A549 (cell line): ENCODE measurements at regions not wholly inside any gene's neighbourhood (a gene's known extent, or its start where the extent isn't known, plus 50 kb on each side); places are given as distances from the start of the nearest gene placed in this dataset.

Experiments
- ATAC-seq, 2 experiments: fragments of 200-7000 bp in 1 of 2; fragments of >200 bp in 1 of 2; cut with Nextera tagmentation in 1 of 2; cut with Tn5 transposase in 1 of 2; 3 replicates each; pipeline versions ENCODE4 v1.8.0 to v1.9.1; 2018 to 2020; ENCODE audit warnings: mild to moderate bottlenecking in 1 of 2, moderate library complexity in 1 of 2
- CTCF ChIA-PET: fragments of 300-600 bp; sonication (Branson Sonifier 250); formaldehyde crosslinking; extraction: SDS; loops from one replicate; lab custom pipeline; 2021; ENCODE audit warnings: antibody characterized with exemption, inconsistent platforms; lab: Yijun Ruan, JAX
- POLR2A ChIA-PET: fragments of 350-600 bp; formaldehyde crosslinking; extraction: SDS; loops from one replicate; lab custom pipeline; 2021; ENCODE audit warnings: antibody characterized with exemption, inconsistent platforms; lab: Yijun Ruan, JAX
- DNase-seq, 2 experiments: peaks; one replicate each; pipeline versions ENCODE4 v3.0.0 to v3.0.0-alpha.2; 2011 to 2016; ENCODE audit warnings: low read depth in 1 of 2, low spot score in 1 of 2
- FAIRE-seq: peaks from 2 replicates; lab custom pipeline; 2011; peaks lifted over from hg19 to GRCh38; lab: Jason Lieb, UNC
- H3K27ac ChIP-seq, 2 experiments: fragments of >200 bp; sonication (Bioruptor Twin); formaldehyde crosslinking; 3 replicates each; pipeline ENCODE4 v1.5.1; 2016 to 2017
- H3K4me1 ChIP-seq: fragments of >200 bp; sonication (Bioruptor Twin); formaldehyde crosslinking; 3 replicates; pipeline ENCODE4 v1.6.1; 2016
- H3K4me2 ChIP-seq: fragments of >200 bp; sonication (Bioruptor Twin); formaldehyde crosslinking; 3 replicates; pipeline ENCODE4 v1.6.1; 2016
- H3K4me3 ChIP-seq: fragments of >200 bp; sonication (Bioruptor Twin); formaldehyde crosslinking; 3 replicates; pipeline ENCODE4 v1.5.1; 2016
- H3K9me3 ChIP-seq: fragments of >200 bp; sonication (Bioruptor Twin); formaldehyde crosslinking; 3 replicates; pipeline ENCODE4 v1.6.1; 2016
- CBX2 ChIP-seq: fragments of 200-600 bp; sonication (generic); IDR thresholded peaks from 2 replicates; pipeline ENCODE4 v1.6.1; 2016; ENCODE audit warnings: low read depth, mild to moderate bottlenecking, borderline replicate concordance
- EHF ChIP-seq: fragments of 250-450 bp; sonication (Bioruptor Pico); IDR thresholded peaks from 2 replicates; pipeline ENCODE4 v1.5.0; 2020; ENCODE audit warnings: mild to moderate bottlenecking
- EHMT2 ChIP-seq: fragments of 200-600 bp; sonication (generic); IDR thresholded peaks from 2 replicates; pipeline ENCODE4 v1.6.1; 2016; ENCODE audit warnings: antibody characterized with exemption, low read depth, mild to moderate bottlenecking, moderate library complexity
- EP300 ChIP-seq, 2 experiments: fragments of >200 bp; sonication (Bioruptor Twin); formaldehyde crosslinking; IDR thresholded peaks; 2 replicates in 1 of 2; 3 replicates in 1 of 2; pipeline ENCODE4 v1.6.1; 2016 to 2017
- FOSL2 ChIP-seq, 2 experiments: fragments of 450-650 bp in 1 of 2; fragments of >200 bp in 1 of 2; sonication (Bioruptor Twin) in 1 of 2; formaldehyde crosslinking; IDR thresholded peaks; 2 replicates each; pipeline versions ENCODE4 v1.5.0 to v1.6.1; 2016 to 2020; ENCODE audit warnings: mild to moderate bottlenecking in 1 of 2, moderate library complexity in 1 of 2
- FOXS1 ChIP-seq: fragments of 250-450 bp; sonication (Bioruptor Pico); IDR thresholded peaks from 2 replicates; pipeline ENCODE4 v1.5.0; 2020; ENCODE audit warnings: mild to moderate bottlenecking, moderate library complexity
- GATA3 ChIP-seq: IDR thresholded peaks from 2 replicates; pipeline ENCODE4 v1.6.1; 2012; ENCODE audit warnings: borderline replicate concordance
- HDAC2 ChIP-seq: fragments of 200-600 bp; sonication (generic); IDR thresholded peaks from 2 replicates; pipeline ENCODE4 v1.6.1; 2016
- HEYL ChIP-seq: fragments of 250-450 bp; sonication (Bioruptor Pico); IDR thresholded peaks from 2 replicates; pipeline ENCODE4 v1.8.0; 2021; ENCODE audit warnings: mild to moderate bottlenecking, moderate library complexity
- HOXA7 ChIP-seq: fragments of 250-450 bp; sonication (Bioruptor Pico); IDR thresholded peaks from 2 replicates; pipeline ENCODE4 v1.5.0; 2020; ENCODE audit warnings: mild to moderate bottlenecking, moderate library complexity
- JUN ChIP-seq, 2 experiments: fragments of >200 bp; sonication (Bioruptor Twin); formaldehyde crosslinking; IDR thresholded peaks; 2 replicates in 1 of 2; 3 replicates in 1 of 2; pipeline ENCODE4 v1.6.1; 2016 to 2017
- KDM1A ChIP-seq: fragments of 200-600 bp; sonication (generic); IDR thresholded peaks from 2 replicates; pipeline ENCODE4 v1.6.1; 2016; ENCODE audit warnings: low read depth, mild to moderate bottlenecking
- KDM5A ChIP-seq: fragments of 200-600 bp; sonication (generic); IDR thresholded peaks from 2 replicates; pipeline ENCODE4 v1.6.1; 2016; ENCODE audit warnings: antibody characterized with exemption, mild to moderate bottlenecking
- NFE2L2 ChIP-seq: fragments of 150-350 bp; conservative IDR thresholded peaks from 2 replicates; pipeline ENCODE4 v1.6.1; 2014; ENCODE audit warnings: low read length
- POLR2AphosphoS2 ChIP-seq: conservative IDR thresholded peaks from 2 replicates; pipeline ENCODE4 v1.6.1; 2012; ENCODE audit warnings: low read length, improper control_type of control experiment, inconsistent platforms
- TFCP2L1 ChIP-seq: fragments of 250-450 bp; sonication (Bioruptor Pico); IDR thresholded peaks from 2 replicates; pipeline ENCODE4 v1.5.0; 2021; ENCODE audit warnings: mild to moderate bottlenecking
- ZC3H11A ChIP-seq: fragments of 450-650 bp; IDR thresholded peaks from 2 replicates; pipeline ENCODE4 v1.6.1; 2014; ENCODE audit warnings: antibody characterized with exemption, mild to moderate bottlenecking
- ZFP36 ChIP-seq: fragments of 450-650 bp; IDR thresholded peaks from 2 replicates; pipeline ENCODE4 v1.6.1; 2014; ENCODE audit warnings: borderline replicate concordance; ENCODE audit not compliant: partially characterized antibody
- WGBS: methylation state at CpG from one replicate; pipeline ENCODE4 v1.1.6; 2017; ENCODE audit errors: missing lambda C conversion rate; 5-methylcytosine and 5-hydroxymethylcytosine counted together
- TF ChIP-seq, protein P1 (sequence below): fragments of >200 bp; sonication (Bioruptor Twin); formaldehyde crosslinking; IDR thresholded peaks from 3 replicates; pipeline ENCODE4 v1.5.1; 2016
- TF ChIP-seq, protein P2 (sequence below): fragments of 150-350 bp; IDR thresholded peaks from 2 replicates; pipeline ENCODE4 v1.6.1; 2014; ENCODE audit warnings: low read depth, mild to moderate bottlenecking, low read length
- TF ChIP-seq, protein P3 (sequence below): IDR thresholded peaks from 2 replicates; pipeline ENCODE4 v1.6.1; 2012
- TF ChIP-seq, protein P4 (sequence below): IDR thresholded peaks from 2 replicates; pipeline ENCODE4 v1.6.1; 2012; ENCODE audit warnings: low read depth, borderline replicate concordance
- TF ChIP-seq, protein P5 (sequence below): IDR thresholded peaks from 2 replicates; pipeline ENCODE4 v1.6.1; 2012

DNA sequence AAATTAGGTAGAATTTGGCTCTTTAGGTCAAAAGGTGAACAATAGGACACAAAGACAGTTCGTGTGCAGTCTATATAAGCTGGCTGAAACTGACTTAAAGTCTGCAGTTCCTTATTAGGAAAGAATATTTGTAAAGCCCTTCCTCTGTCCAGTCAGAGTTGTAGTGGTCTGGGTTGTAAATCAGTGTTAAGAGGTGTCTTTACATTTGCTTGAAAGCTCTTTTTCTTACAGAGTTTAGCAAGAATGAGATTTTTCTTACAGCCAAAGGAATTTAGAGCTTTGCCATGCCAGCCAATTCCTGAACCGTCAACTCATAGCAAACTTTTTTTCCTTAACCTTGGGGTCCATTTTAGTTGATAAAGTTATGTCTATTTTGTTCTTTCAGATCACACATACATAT lies 786.1 kb upstream of the CTNND2 start:
- no peak for DNase-seq
- Histone ChIP-seq H3K9me3 (no peaks in the 10 kb centered on the region), H3K4me2 (no peak overlapping the region), H3K27ac (no peak overlapping the region), H3K4me1 (no peaks in the 10 kb centered on the region), H3K4me3 (no peak overlapping the region)
- FAIRE-seq, result no peak
- ChIA-PET CTCF (no interaction called here), POLR2A (no interaction called here)
- WGBS, result 18% methylated on average over 2 of the region's 2 CpGs
- ATAC-seq, result no peak
- TF ChIP-seq ZFP36 (no peak), KDM1A (no peak)
- TF ChIP-seq, protein P1, sequence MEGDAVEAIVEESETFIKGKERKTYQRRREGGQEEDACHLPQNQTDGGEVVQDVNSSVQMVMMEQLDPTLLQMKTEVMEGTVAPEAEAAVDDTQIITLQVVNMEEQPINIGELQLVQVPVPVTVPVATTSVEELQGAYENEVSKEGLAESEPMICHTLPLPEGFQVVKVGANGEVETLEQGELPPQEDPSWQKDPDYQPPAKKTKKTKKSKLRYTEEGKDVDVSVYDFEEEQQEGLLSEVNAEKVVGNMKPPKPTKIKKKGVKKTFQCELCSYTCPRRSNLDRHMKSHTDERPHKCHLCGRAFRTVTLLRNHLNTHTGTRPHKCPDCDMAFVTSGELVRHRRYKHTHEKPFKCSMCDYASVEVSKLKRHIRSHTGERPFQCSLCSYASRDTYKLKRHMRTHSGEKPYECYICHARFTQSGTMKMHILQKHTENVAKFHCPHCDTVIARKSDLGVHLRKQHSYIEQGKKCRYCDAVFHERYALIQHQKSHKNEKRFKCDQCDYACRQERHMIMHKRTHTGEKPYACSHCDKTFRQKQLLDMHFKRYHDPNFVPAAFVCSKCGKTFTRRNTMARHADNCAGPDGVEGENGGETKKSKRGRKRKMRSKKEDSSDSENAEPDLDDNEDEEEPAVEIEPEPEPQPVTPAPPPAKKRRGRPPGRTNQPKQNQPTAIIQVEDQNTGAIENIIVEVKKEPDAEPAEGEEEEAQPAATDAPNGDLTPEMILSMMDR, result no peak

DNA sequence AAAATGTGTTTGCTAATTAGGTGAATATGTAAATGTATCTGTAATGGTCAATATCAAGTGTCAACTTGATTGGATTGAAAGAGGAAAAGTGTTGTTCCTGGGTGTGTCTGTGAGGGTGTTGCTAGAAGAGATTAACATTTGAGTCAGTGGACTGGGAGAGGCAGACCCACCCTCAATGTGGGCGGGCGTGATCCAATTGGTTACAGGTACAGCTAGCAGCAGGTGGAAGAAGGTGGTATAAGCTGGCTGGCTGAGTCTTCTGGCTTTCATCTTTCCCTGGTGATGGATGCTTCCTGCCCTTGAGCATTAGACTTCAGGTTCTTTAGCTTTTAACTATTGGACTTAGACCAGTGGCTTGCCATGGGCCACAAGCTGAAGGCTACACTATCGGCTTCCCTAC lies 779.0 kb upstream of the CTNND2 start:
- ChIA-PET POLR2A (no interaction called here), CTCF (no interaction called here)
- DNase-seq, result no peak
- Histone ChIP-seq H3K9me3 (no peaks in the 10 kb centered on the region), H3K4me1 (no peaks in the 10 kb centered on the region), H3K27ac (no peak overlapping the region), H3K4me3 (no peak overlapping the region), H3K4me2 (no peak overlapping the region)
- no peak for FAIRE-seq
- WGBS, result 17% methylated on average over 3 of the region's 3 CpGs
- no peak for TF ChIP-seq HDAC2
- no peak for TF ChIP-seq EP300 (IDR thresholded peaks at IDR 0.05)
- TF ChIP-seq JUN (IDR thresholded peaks at IDR 0.05), result no peak
- TF ChIP-seq, protein P2, sequence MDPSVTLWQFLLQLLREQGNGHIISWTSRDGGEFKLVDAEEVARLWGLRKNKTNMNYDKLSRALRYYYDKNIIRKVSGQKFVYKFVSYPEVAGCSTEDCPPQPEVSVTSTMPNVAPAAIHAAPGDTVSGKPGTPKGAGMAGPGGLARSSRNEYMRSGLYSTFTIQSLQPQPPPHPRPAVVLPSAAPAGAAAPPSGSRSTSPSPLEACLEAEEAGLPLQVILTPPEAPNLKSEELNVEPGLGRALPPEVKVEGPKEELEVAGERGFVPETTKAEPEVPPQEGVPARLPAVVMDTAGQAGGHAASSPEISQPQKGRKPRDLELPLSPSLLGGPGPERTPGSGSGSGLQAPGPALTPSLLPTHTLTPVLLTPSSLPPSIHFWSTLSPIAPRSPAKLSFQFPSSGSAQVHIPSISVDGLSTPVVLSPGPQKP, result no peak
- TF ChIP-seq HEYL, result no peak
- ATAC-seq, result no peak

DNA sequence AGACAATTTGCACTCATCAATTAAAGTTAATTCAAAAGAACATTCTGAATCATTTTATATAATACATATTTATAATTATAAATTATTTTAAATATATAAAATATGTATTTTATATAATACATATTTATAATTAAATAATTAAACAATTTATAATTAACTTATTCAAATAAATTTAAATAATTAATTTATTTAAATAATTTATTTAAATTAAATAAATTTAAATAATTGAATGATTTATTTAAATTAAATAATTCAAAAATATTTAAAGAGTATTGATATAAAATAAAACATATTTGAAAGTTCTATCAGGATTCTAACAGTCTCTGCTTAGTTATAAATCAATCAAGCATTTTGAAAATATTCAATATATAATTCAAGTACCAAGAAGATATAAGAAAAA lies 775.5 kb upstream of the CTNND2 start:
- Histone ChIP-seq H3K4me2 (no peak overlapping the region), H3K4me3 (no peak overlapping the region), H3K27ac (no peak overlapping the region), H3K4me1 (no peaks in the 10 kb centered on the region), H3K9me3 (no peaks in the 10 kb centered on the region; the same call in 2 of the 3 replicates)
- FAIRE-seq, result no peak
- DNase-seq, result no peak
- TF ChIP-seq, protein P1, result no peak
- TF ChIP-seq HDAC2, result no peak
- no peak for TF ChIP-seq HOXA7 (CRISPR knock-in tag)
- TF ChIP-seq POLR2AphosphoS2, result no peak
- TF ChIP-seq EHMT2, result no peak
- TF ChIP-seq KDM5A, result no peak
- no peak for TF ChIP-seq FOXS1 (CRISPR knock-in tag)
- TF ChIP-seq EHF (CRISPR knock-in tag), result no peak
- TF ChIP-seq, protein P3, sequence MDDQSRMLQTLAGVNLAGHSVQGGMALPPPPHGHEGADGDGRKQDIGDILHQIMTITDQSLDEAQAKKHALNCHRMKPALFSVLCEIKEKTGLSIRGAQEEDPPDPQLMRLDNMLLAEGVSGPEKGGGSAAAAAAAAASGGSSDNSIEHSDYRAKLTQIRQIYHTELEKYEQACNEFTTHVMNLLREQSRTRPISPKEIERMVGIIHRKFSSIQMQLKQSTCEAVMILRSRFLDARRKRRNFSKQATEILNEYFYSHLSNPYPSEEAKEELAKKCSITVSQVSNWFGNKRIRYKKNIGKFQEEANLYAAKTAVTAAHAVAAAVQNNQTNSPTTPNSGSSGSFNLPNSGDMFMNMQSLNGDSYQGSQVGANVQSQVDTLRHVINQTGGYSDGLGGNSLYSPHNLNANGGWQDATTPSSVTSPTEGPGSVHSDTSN, result no peak
- TF ChIP-seq, protein P4, sequence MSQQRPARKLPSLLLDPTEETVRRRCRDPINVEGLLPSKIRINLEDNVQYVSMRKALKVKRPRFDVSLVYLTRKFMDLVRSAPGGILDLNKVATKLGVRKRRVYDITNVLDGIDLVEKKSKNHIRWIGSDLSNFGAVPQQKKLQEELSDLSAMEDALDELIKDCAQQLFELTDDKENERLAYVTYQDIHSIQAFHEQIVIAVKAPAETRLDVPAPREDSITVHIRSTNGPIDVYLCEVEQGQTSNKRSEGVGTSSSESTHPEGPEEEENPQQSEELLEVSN, result no peak
- no peak for TF ChIP-seq GATA3
- TF ChIP-seq, protein P5, sequence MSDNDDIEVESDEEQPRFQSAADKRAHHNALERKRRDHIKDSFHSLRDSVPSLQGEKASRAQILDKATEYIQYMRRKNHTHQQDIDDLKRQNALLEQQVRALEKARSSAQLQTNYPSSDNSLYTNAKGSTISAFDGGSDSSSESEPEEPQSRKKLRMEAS, result no peak
- TF ChIP-seq FOSL2 (IDR thresholded peaks at IDR 0.05), result no peak
- TF ChIP-seq FOSL2 (CRISPR knock-in tag; IDR thresholded peaks at IDR 0.05), result no peak
- no peak for TF ChIP-seq TFCP2L1 (CRISPR knock-in tag)
- no peak for TF ChIP-seq NFE2L2
- no peak for TF ChIP-seq HEYL
- TF ChIP-seq CBX2, result no peak
- TF ChIP-seq ZC3H11A, result no peak
- POLR2A ChIA-PET, result no interaction called here
- CTCF ChIA-PET, result no interaction called here
- ATAC-seq, result no peak
